Stimulated activated effector memory CD8-positive, alpha-beta T cell treated with anti-CD3 and anti-CD28 coated beads, Interleukin-12 subunit alpha, Interleukin-12 subunit beta, amount 100 ng/mL, for 72 hours (primary cell): ENCODE measurements at regions not wholly inside any gene's neighbourhood (a gene's known extent, or its start where the extent isn't known, plus 50 kb on each side); places are given as distances from the start of the nearest gene placed in this dataset.

Source experiments
- ATAC-seq: fragments of 150-1000 bp; cut with Tn5 transposase; 2 replicates; pipeline ENCODE4 v1.10.0; 2021
- DNase-seq, 2 donors: peaks; one replicate each; pipeline ENCODE4 v3.0.0; 2021 to 2022; ENCODE audit warnings: low spot score in 2 of 2
- H3K27ac Mint-ChIP-seq: one replicate; pipeline ENCODE4 v1.8.0; 2022; ENCODE audit warnings: mild to moderate bottlenecking, mixed read lengths
- H3K36me3 Mint-ChIP-seq: one replicate; pipeline ENCODE4 v1.8.0; 2022; ENCODE audit warnings: mild to moderate bottlenecking, mixed read lengths
- H3K4me1 Mint-ChIP-seq: one replicate; pipeline ENCODE4 v1.8.0; 2022; ENCODE audit warnings: mixed read lengths
- H3K4me3 Mint-ChIP-seq: one replicate; pipeline ENCODE4 v1.8.0; 2022; ENCODE audit warnings: mild to moderate bottlenecking, mixed read lengths
- H3K9me3 Mint-ChIP-seq: one replicate; pipeline ENCODE4 v1.8.0; 2022; ENCODE audit warnings: mixed read lengths

DNA sequence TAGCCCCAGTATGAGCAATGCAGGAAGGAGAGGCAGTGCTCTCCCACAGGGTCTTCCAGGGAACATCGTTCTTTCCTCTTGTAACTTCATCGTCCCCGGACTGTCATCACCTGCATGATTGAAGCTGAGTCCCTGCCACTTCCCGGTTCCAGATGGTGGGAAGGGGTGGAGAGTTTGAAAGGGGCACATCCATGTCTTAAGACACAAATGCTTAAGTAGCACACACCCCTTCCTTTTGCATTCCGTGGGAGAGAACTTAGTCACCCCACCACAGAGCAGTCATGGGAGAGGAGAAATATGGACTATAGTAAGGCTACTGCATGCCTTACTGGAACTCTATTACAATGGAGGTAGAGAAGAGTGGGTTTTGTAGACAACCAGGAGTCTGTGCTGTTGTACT lies 165.3 kb upstream of the GAS1 start:
- DNase-seq: no peak
- H3K9me3 Mint-ChIP-seq: no peaks in the 10 kb centered on the region
- H3K27ac Mint-ChIP-seq: no peak overlapping the region

DNA sequence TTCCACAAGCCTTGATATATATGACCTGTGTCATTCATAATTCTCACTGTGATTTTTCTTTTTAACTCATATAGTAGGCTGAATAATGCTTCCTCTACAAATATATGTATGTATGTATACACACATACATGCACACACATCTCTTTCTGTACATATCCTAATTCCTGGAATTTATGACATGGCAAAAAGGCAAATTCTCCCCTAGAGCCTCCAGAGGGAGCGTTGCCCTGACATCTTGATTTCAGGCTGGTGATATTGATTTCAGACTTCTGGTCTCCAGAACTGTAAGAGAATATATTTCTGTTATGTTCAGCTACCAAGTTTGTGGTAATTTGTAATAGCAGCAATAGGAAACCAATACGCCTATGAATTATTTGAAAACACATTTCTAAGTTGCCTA lies 166.6 kb upstream of the GAS1 start:
- H3K9me3 Mint-ChIP-seq: no peaks in the 10 kb centered on the region
- no peaks in the 10 kb centered on the region for H3K36me3 Mint-ChIP-seq
- no peak overlapping the region for H3K27ac Mint-ChIP-seq
- ATAC-seq (no peak), DNase-seq (no peak)
- H3K4me1 Mint-ChIP-seq: no peaks in the 10 kb centered on the region
- H3K4me3 Mint-ChIP-seq: no peak overlapping the region

More for the DNA sequence above, 165.3 kb upstream of the GAS1 start:
- Mint-ChIP-seq H3K4me1 (no peaks in the 10 kb centered on the region), H3K4me3 (no peak overlapping the region), H3K36me3 (no peaks in the 10 kb centered on the region)
- ATAC-seq: no peak

- no peak for ATAC-seq
- Mint-ChIP-seq H3K9me3 (no peaks in the 10 kb centered on the region), H3K4me3 (no peak overlapping the region), H3K4me1 (no peaks in the 10 kb centered on the region), H3K27ac (no peak overlapping the region), H3K36me3 (no peaks in the 10 kb centered on the region)
- DNase-seq: no peak
These were observed 168.5 kb upstream of the GAS1 start for GRCh38 chr9:87115785-87116184.

GRCh38 chr9:87116492-87116891 lies 169.2 kb upstream of the GAS1 start:
- Mint-ChIP-seq H3K36me3 (no peaks in the 10 kb centered on the region), H3K4me3 (no peak overlapping the region), H3K4me1 (no peaks in the 10 kb centered on the region), H3K27ac (no peak overlapping the region), H3K9me3 (no peaks in the 10 kb centered on the region)
- ATAC-seq (no peak), DNase-seq (no peak)

- Mint-ChIP-seq H3K4me3 (no peak overlapping the region), H3K4me1 (peaks cover 7% of the 10 kb centered on the region), H3K9me3 (no peaks in the 10 kb centered on the region), H3K27ac (no peak overlapping the region), H3K36me3 (no peaks in the 10 kb centered on the region)
- ATAC-seq (no peak), DNase-seq (no peak)
These were observed 171.3 kb upstream of the GAS1 start for GRCh38 chr9:87118594-87118993.

DNA sequence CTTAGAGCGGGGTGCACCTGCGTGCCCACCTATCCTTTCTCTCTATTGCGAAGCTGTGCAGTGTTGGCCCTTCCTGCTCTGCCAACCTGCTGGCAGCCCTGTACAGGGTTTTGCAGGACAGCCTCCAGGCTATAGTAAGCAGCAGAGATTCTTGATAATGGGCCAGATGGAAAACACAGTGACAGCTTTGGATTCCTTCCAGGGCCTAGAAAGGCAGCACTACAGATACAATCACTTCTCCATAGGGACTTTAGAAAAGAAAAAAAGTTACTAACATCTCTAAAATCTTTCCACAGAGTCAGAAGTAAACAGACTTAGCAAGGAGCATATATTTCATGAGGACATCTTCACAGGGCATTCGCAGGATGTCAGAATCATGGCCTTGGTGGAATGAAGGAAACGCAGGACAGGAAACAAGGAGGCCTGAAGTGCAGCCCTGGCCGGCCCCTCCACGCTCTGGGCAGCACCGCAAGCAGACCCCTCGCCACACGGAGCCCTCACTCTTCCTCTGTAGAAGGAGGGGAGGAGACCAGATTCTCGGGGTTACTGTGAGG lies 172.1 kb upstream of the GAS1 start:
- Mint-ChIP-seq H3K4me3 (no peak overlapping the region), H3K9me3 (no peaks in the 10 kb centered on the region), H3K4me1 (peaks cover 7% of the 10 kb centered on the region), H3K36me3 (no peaks in the 10 kb centered on the region), H3K27ac (no peak overlapping the region)
- no peak for ATAC-seq
- DNase-seq: no peak

GRCh38 chr9:87120610-87121009 lies 173.3 kb upstream of the GAS1 start:
- Mint-ChIP-seq H3K9me3 (no peaks in the 10 kb centered on the region), H3K27ac (no peak overlapping the region), H3K4me3 (no peak overlapping the region), H3K36me3 (no peaks in the 10 kb centered on the region), H3K4me1 (peaks cover 7% of the 10 kb centered on the region)
- ATAC-seq: no peak
- DNase-seq: no peak

DNA sequence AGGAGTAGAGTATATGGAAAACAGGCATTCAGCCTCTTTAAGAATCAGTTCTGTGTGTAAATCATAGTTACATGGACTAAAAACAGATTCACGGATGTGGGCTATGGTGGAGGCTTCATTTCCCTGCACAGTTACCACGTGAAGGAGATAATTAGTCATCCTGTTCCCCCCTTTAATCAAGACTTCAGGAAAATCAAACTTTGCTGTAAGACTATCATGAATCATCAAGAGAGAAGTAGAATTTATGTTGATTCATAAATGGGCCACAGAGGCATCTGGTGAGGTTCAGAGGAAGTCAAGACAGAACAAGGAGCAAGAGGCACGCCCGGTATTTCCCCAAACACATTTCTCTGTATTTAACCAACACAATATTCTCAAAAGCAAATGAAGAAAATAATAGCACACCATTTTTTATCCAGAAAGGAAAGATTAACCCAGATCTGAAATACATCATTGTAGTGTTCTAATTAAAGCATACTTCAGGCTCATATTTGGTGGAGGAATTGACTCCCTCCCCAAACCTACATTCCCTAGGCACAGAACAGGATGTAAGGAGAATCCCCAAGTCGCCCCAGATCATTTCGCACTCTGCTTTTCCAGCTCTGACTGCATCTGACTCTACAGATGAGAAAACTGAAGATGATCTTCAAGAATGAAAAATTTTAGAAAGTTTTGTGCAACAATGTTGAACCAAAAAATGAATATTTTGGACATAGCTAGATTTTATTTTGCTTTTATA lies 175.8 kb upstream of the GAS1 start:
- Mint-ChIP-seq H3K9me3 (no peaks in the 10 kb centered on the region), H3K4me1 (peaks cover 7% of the 10 kb centered on the region), H3K27ac (no peak overlapping the region), H3K4me3 (no peak overlapping the region), H3K36me3 (no peaks in the 10 kb centered on the region)
- ATAC-seq (peak; percentile 84), DNase-seq (no peak)

- H3K9me3 Mint-ChIP-seq: no peaks in the 10 kb centered on the region
- H3K36me3 Mint-ChIP-seq: no peaks in the 10 kb centered on the region
- no peak for ATAC-seq
- H3K27ac Mint-ChIP-seq: no peak overlapping the region
- H3K4me3 Mint-ChIP-seq: no peak overlapping the region
- peaks cover 7% of the 10 kb centered on the region for H3K4me1 Mint-ChIP-seq
- no peak for DNase-seq
These were observed 176.5 kb upstream of the GAS1 start for GRCh38 chr9:87123830-87124229.

GRCh38 chr9:87125819-87126218 lies 178.5 kb upstream of the GAS1 start:
- no peaks in the 10 kb centered on the region for H3K36me3 Mint-ChIP-seq

DNA sequence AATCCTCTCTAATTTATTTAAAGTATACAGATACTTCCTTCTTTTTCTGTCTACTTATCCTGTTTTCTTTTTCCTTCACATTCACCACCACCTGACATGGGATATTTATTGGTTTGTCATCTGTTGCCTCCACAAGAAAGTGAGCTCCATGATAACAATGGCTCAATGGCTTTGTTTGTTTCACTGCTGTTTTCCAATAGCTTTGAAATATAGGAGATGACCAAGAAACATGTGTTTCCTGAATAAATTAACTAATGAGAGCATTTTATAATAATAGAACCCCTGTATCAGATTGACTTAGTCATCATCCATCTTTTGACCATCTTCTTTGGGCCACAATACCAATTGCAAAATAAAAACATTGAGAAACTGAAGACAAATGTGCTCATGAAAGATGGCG lies 180.2 kb upstream of the GAS1 start:
- Mint-ChIP-seq H3K36me3 (no peaks in the 10 kb centered on the region), H3K4me1 (peaks cover 7% of the 10 kb centered on the region), H3K9me3 (peaks cover 4% of the 10 kb centered on the region), H3K4me3 (no peak overlapping the region), H3K27ac (no peak overlapping the region)
- DNase-seq (no peak), ATAC-seq (no peak)

More at GRCh38 chr9:87125819-87126218, 178.5 kb upstream of the GAS1 start:
- H3K4me1 Mint-ChIP-seq: peaks cover 7% of the 10 kb centered on the region
- H3K9me3 Mint-ChIP-seq: no peaks in the 10 kb centered on the region
- DNase-seq (no peak), ATAC-seq (no peak)
- no peak overlapping the region for H3K4me3 Mint-ChIP-seq
- no peak overlapping the region for H3K27ac Mint-ChIP-seq

DNA sequence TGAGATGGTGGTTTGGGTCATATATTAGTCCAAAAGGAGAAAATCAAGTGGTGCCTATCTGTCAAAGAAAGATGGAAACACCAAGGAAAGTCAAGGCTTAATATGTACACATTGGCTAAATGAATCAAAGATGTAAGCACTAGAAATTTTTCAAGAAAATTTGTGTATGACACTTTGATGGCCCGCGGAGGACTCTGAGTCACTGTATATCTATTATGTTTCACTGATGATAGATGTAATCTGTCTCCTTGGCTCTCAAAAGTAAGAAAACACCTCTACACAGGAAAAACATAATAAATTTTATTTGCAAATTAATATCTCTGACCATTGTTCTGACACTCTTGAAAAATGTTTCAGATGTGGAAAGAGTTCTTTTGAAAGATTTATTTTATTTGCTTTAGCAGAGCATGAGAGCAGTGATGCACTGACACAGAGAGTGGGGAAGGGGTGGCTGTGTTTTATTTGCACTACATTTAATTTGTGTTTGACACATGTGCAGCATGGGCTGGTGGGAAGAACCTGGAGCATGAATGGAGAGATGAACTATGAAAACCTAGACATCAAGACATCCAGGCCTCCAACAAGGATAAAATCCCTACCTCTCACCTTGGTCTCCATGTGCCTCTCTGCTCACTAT lies 180.8 kb upstream of the GAS1 start:
- ATAC-seq: no peak
- H3K36me3 Mint-ChIP-seq: no peaks in the 10 kb centered on the region

GRCh38 chr9:87128844-87129493 lies 181.7 kb upstream of the GAS1 start:
- H3K4me3 Mint-ChIP-seq: no peak overlapping the region
- DNase-seq (no peak), ATAC-seq (no peak)
- no peak overlapping the region for H3K27ac Mint-ChIP-seq
- no peaks in the 10 kb centered on the region for H3K4me1 Mint-ChIP-seq
- H3K36me3 Mint-ChIP-seq: no peaks in the 10 kb centered on the region
- H3K9me3 Mint-ChIP-seq: peaks cover 4% of the 10 kb centered on the region

More for the DNA sequence above, 180.8 kb upstream of the GAS1 start:
- DNase-seq: no peak
- Mint-ChIP-seq H3K4me1 (peaks cover 2% of the 10 kb centered on the region), H3K27ac (no peak overlapping the region), H3K9me3 (peaks cover 4% of the 10 kb centered on the region), H3K4me3 (no peak overlapping the region)

- no peaks in the 10 kb centered on the region for H3K36me3 Mint-ChIP-seq
- H3K4me1 Mint-ChIP-seq: no peaks in the 10 kb centered on the region
- DNase-seq (no peak), ATAC-seq (no peak)
- H3K27ac Mint-ChIP-seq: no peak overlapping the region
- peaks cover 4% of the 10 kb centered on the region for H3K9me3 Mint-ChIP-seq
- H3K4me3 Mint-ChIP-seq: no peak overlapping the region
These were observed 187.8 kb upstream of the GAS1 start for GRCh38 chr9:87135074-87135473.

- Mint-ChIP-seq H3K4me3 (no peak overlapping the region), H3K36me3 (no peaks in the 10 kb centered on the region), H3K9me3 (no peaks in the 10 kb centered on the region), H3K27ac (no peak overlapping the region), H3K4me1 (no peaks in the 10 kb centered on the region)
- DNase-seq: no peak
- no peak for ATAC-seq
These were observed 190.4 kb upstream of the GAS1 start for GRCh38 chr9:87137718-87138117.
